ENCODE measurements at regions not wholly inside any gene's neighbourhood (a gene's known extent, or its start where the extent isn't known, plus 50 kb on each side); places are given as distances from the start of the nearest gene placed in this dataset.

DNA sequence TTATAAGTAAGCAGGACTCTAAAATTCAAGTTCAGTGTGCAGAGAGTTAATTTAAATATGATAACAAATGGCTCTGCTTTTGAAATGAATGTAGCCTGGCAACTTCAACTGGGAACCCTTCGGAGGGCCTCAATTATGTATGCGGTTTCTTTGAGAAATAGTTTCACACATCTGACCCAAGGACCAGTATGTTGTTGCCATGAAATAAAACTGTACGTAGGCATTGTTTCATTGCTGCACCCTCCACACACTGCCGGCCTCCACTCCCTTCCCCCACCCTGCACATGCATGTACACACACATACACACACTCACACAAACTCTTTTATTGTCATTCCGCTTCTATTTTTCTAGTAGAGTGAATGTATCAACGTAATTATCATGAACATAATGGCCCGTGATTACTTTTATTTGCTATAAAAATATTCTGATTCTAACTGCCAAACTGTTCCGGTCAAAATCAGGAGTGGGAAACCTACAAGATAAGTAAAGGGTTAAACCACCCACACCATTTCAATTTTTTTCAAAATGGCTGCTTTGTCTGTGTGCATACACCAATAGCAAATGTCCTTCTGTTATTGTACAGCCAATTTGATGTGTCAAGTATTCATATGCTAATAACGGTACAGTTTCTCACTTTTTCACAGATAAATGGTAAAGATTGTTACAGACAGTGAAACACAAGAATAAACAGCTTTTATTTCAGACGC is 215.5 kb upstream of the TMEM161B start:
- no peak for DNase-seq

DNA sequence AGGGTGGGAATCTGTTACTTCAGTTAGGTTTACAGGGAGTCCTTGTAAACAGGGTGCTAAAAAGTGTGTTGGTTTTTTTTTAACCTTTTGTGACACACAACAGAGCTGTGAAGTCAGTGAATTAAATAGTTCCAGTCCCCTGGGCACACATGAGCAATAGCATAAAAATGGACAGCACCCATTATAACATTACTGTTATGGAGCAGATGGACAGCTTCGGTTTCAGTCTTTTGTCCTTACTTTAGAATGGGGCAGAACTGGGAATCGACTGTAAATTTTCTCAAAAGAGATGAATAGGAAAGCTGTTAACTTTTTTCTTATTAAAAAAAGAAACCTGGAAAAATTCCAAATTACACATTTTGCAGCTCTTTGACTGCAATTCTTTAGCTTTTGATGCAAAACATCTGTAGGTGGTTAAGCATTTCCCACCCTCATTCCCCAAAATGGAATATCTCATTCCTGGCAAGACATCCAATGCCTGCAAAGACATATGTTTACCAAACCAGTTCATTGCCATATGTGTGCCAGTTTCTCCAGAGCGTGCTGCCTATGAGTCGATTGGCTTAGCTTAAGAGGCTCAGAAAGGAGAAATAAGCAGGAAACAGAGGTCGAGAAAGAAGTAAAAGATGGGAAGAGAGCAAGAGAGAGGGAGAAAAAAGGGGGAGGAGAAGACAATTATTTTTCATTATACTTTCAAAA is 212.3 kb upstream of the TMEM161B start:
- DNase-seq: no peak

GRCh38 chr5:88480245-88480644 is 211.6 kb upstream of the TMEM161B start:
- DNase-seq: no peak

- no peak for DNase-seq
Observed at GRCh38 chr5:88474574-88474973, 205.9 kb upstream of the TMEM161B start.

GRCh38 chr5:88470745-88471144 is 202.1 kb upstream of the TMEM161B start:
- DNase-seq: no peak

- DNase-seq: no peak
Observed at GRCh38 chr5:88459971-88460370, 191.3 kb upstream of the TMEM161B start.

DNA sequence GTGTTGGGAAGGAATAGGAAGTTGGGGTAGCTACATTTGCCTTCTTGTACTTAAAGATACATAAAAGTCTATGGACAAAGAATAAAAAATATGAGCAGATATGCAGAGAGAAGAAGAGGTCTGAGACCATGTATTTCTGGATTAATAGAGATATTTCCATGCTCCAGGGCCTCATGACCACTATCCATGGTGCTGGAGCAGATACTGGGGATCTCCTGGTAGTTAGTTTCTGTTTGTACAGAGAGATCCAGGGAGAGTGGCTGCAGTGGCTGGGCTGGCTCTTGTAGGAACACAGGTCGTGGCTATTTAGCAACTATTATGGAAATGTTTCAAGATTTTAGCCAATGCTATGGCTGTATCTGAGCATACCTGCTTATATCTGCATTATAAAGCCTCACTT is 184.2 kb upstream of the TMEM161B start:
- DNase-seq: no peak

GRCh38 chr5:88450239-88450638 is 181.6 kb upstream of the TMEM161B start:
- no peak for DNase-seq

DNA sequence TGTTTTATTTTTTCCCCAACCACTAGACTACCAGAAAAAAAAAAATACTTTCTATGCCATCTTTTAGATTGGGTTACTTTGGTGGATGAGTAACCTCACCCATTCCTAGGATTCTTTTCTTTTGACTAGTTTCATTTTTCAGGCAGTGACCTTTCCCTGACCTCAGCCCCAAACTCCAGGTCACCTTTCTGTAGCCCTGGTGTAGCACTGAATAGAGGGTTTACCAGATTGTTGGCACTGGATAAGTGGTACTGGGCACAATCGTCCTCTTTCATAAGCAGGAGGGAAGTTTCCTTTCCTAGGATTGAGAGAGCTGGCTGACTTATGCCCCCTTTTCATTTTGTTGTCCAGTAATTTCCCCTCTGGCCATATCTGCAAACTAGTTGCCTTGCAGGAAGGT is 169.4 kb upstream of the TMEM161B start:
- no peak for DNase-seq

- DNase-seq: no peak
Observed at GRCh38 chr5:88436290-88436689, 167.6 kb upstream of the TMEM161B start.

- no peak for DNase-seq
Observed at GRCh38 chr5:88428633-88429032, 160.0 kb upstream of the TMEM161B start.

- no peak for DNase-seq
Observed at GRCh38 chr5:88426441-88426840, 157.8 kb upstream of the TMEM161B start.

- DNase-seq: no peak
Observed at GRCh38 chr5:88425124-88425523, 156.5 kb upstream of the TMEM161B start.

GRCh38 chr5:88419931-88420330 is 151.3 kb upstream of the TMEM161B start:
- no peak for DNase-seq

GRCh38 chr5:88407341-88407740 is 138.7 kb upstream of the TMEM161B start:
- no peak for DNase-seq

GRCh38 chr5:88405783-88406182 is 137.1 kb upstream of the TMEM161B start:
- DNase-seq: no peak

- DNase-seq: no peak
Observed at GRCh38 chr5:88404405-88404804, 135.8 kb upstream of the TMEM161B start.

DNA sequence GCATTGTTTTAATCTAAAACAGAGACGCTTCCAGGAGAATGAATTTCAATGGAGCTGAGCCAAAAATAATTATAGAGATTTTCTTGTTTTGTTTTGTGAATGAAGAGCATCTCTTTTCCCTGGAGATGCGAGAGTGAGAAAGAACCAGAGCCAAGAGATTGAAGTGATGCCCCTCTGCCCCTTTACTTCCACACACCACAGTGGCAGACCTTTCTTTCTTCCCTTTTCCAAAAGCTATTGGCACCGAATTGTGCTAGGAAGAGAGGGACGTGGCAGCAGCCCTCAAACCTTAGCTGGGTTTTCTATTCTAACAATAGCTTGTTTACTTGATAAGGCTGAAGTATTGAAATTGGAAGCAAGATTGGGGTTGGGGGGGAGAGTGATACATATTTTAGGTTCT is 133.0 kb upstream of the TMEM161B start:
- no peak for DNase-seq

DNA sequence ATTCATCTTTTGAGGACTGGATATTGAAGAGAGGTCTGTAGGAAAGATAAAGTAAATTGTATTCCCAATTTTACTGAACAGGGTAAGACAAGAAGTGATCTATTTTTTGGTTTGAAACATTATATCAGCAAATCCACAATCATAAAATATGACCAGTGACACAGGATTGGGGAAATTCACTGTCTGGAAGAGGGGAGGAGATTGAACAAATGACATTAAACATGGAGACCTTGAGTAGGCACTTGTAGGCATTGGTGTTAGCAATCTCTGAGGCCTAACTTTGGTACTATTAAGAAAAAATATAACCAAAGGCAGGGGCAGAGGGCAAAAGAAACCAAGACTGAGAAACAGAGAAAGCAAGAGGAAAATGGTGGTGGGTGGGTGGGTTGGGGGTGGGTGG is 132.6 kb upstream of the TMEM161B start:
- no peak for DNase-seq

DNA sequence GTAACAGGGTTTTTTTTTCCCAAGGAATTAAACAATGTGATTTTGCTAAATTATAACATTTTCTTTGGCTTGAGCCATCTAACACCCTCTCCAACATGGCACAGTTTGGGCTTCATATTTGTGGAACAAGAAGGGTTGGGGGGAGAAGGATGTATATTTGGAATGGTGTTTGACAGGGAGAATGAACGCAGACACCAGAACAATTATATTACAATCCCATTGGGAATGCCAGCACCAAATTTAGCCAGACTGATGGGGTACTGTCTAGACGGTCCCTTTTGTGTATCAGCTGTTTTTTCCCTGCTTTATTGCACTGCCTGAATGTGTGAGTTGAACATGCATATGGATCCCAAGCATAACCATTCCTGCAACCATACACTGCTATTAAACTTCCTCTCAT is 130.9 kb upstream of the TMEM161B start:
- no peak for DNase-seq

GRCh38 chr5:88398316-88398715 is 129.7 kb upstream of the TMEM161B start:
- no peak for DNase-seq

GRCh38 chr5:88396751-88397281 is 128.2 kb upstream of the TMEM161B start:
- DNase-seq: no peak

DNA sequence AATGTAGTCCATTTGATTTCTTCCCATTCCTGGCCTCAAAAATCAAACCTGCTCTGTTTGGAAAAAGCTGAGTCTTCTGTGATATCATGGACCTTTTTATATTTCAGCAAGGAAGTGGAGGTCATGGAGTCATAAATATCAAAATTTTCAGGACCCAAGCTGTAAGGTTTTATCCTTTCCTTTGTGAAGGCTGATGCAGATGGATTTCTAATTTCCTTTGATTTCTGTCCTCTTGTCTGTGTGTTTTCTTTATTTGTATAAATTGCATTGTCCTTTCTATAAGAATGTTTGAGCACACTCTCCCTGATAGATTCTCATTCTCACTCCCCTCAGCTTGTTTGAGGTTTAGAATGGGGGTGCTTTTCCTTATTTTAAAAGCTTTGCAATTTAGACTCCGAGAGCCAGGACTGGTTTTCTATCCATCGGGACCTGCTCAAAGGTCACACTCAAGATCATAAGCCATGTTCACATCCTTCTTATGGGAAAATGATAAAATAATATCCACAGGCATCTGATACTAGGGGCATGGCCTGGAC is 127.4 kb upstream of the TMEM161B start:
- no peak for DNase-seq

GRCh38 chr5:88395264-88395663 is 126.6 kb upstream of the TMEM161B start:
- no peak for DNase-seq

All from NCI-H1417 treated with DMSO at 0.1 percent for 48 hours (cell line).